NCI-H510A treated with DMSO at 0.1 percent for 48 hours (cell line): ENCODE measurements at regions not wholly inside any gene's neighbourhood (a gene's known extent, or its start where the extent isn't known, plus 50 kb on each side); places are given as distances from the start of the nearest gene placed in this dataset.
A peak's percentile ranks its signal among the peaks of the same experiment; 100 is the strongest.
"Not testable (repeated sequence)": the region's sequence is repeated elsewhere in the genome, so short reads cannot be mapped to it uniquely, and the experiment has no call there.

Experiments
- DNase-seq: peaks from one replicate; lab custom pipeline; 2025; lab: John Stamatoyannopoulos, UW

- DNase-seq = no peak
These were observed 767.4 kb downstream of the KCNJ2 start for GRCh38 chr17:70936724-70937123.

DNA sequence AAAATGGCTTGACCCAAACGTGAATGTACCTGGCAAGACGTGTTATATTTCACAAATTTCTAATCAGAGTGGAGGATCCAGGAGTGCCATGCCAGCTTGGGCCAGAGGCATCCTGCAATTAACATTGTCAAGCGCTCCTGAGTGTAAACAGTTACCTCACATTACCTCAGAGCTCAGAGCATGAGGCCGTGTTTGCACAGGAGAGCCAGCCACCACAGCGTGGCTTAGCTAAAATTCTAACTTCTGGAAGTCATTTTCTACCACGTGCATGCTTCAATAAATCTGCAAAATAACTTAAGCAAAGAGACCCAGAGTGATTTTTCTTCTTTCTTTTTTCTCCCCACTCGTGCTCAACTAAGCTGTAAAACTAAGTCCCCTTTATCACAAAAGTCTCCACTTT lies 769.0 kb downstream of the KCNJ2 start:
- peak; percentile 45 for DNase-seq

DNA sequence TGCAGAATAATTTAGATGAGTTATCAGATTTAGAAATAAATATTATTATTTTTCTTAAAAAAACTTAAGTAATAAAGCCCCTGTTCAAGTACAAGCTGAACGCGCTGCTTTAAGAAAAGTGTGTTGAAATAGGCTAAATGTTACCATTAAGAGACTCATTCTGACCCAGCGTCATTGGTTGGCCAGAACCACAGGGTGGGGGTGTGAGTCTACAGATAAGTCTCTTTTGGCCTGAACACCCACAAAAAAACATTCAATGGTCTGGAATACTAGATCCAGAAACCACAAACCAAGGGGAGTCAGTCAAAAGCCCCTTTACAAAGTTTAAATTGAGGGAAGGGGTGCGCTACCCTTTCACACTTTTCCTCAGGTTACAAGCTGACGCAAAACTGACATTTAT lies 776.1 kb downstream of the KCNJ2 start:
- DNase-seq = no peak

DNA sequence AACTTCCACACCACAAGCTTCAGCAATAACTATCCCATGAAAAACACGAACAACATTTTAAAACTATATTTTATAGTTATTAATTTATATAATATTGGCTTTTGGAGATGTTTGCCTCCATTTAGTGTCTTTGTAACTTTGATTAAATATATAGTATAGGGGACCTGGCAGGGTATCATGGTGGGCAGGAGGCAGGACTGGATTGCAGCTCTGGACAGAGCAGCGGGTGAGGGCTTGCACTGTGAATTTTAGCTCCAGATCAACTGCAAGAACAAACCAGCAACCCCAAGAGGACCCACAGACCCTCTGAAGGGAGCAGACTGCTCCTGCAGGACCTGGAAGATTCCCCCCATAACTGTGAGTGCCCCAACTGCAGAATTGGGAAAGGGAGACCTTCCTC lies 777.9 kb downstream of the KCNJ2 start:
- DNase-seq = no peak

DNA sequence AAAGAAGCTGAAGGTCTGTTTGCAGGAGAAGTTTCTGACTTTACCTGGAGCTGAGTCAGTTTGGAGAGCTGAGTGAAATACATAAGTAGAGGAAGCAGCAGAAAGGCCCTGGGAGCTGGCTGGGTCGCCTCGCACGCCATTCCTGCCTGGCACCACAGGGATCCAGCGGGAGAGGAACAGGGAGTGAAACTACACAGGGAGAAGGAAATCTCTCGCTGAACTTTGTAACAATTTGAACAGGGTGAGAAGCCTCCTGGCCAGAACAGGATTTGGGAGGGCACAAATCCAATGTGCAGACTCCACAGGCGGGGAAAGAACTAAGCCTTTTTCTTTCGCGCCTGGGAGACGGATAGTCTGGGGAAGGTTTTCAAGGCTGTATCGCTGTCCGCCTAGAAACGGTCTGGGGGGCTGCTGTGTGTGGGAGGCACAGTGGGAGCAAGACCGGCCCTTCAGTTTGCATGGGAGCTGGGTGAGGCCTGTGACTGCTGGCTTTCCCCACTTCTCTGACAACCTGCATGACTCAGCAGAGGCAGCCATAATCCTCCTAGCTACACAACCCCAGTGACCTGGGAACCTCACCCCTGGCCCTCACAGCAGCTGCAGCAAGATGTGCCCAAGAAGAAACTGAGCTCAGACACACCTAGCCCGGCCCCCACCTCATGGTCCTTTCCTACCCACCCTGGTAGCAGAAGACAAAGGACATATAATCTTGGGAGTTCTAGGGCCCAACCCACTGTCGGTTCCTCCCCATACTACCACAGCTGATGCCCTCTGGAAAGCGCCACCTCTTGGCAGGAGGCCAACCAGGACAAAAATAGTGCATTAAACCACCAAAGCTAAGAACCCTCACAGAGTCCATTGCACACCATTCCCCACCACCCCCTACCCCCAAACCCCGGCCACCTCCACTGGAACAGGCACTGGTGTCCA lies 778.6 kb downstream of the KCNJ2 start:
- no peak for DNase-seq

GRCh38 chr17:70953140-70953539 lies 783.8 kb downstream of the KCNJ2 start:
- not testable (repeated sequence) for DNase-seq

GRCh38 chr17:70955441-70955840 lies 786.1 kb downstream of the KCNJ2 start:
- DNase-seq = no peak

DNA sequence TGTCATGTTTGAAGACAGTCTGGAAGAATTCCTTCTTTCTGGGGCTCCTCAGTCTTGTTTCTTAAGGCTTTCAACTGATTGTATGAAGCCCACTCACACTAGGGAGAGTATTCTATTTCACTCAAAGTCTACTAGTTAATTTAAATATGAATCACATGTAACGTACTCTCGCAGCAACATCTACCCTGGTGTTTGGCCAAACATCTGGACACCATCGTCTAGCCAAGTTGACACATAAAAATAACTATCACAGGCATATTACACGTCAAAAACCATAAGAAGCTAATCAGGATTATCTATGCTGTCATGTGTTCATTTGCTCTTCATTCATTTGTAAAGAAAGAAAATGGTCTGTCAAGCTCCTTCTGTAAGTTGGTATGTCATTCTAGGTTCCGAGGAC lies 787.4 kb downstream of the KCNJ2 start:
- no peak for DNase-seq

GRCh38 chr17:70961341-70961740 lies 792.0 kb downstream of the KCNJ2 start:
- DNase-seq = no peak

DNA sequence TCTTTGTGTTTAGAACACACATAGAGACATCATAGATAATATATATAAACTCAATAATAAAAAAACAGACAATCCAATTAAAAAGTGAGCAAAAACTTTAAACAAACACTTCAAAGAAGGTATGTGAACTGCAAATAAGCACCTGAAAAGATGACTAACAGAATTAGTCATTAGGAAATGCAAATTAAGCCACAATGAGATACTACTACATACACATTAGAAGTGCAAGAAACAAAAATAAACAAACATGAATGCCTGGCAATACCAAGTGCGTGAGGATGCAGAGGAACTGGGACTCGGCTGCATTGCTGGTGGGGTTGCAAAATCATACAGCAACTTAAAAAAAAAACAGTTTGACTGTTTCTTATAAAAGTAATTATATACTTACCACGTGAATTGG lies 799.0 kb downstream of the KCNJ2 start:
- DNase-seq = no peak

DNA sequence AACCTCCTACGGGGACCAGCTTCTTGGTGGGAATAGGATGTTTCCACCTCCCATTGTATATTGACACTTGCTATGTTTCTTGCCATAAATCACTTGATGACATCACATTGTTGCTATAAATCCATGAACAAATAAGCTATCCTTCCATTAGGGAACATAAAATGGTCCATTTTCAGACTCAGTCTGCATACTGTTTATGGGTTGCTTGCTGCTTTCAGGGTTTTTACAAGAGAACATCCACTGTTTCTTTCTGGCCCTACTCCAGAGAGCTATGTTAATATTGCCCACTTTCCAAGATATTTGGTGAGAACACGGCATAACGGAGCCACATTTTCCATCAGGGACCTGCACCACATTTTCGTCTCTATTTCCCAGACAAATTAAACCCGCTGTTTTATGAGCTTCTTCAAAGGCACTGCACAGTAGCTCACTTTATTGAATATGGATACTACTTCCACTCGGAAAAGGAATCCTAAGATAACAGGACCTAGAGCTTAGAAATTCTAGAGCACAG lies 800.2 kb downstream of the KCNJ2 start:
- DNase-seq = no peak

GRCh38 chr17:70976447-70976846 lies 807.1 kb downstream of the KCNJ2 start:
- DNase-seq = no peak

DNA sequence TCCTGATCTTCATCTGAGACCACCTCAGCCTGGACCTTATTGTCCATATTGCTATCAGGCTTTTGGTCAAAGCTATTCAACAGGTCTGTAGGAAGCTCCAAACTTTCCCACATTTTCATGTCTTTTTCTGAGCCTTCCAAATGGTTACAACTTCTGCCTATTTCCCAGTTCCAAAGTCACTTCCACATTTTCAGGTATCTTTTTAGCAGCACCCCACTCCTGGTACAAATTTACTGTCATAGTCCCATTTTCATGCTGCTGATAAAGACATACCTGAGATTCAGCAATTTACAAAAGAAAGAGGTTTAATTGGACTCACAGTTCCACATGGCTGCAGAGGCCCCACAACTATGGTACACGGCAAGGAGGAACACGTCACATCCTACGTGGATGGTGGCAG lies 815.5 kb downstream of the KCNJ2 start:
- DNase-seq = no peak

DNA sequence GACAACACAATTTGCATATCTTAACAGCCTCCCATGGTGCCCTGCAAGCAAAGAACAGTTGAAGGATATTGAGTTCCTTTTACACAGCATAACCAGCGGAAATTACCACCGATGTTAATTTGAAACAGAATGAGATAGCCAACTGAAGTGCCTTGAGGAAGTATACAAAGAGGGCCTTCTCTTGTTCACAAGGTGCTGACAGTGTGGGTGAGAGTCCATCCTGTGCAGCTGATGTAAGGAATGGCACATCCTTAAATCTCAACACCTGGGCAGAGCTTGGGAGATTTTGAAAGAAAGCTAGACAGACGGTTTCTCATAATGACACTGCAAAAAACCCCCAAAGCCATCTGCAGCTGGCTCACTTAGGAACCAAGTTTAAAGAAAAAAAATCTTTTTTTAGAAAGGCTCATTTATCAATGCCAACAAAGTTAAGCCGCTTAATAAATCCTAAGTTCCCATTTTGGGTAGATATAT lies 818.6 kb downstream of the KCNJ2 start:
- DNase-seq = no peak

DNA sequence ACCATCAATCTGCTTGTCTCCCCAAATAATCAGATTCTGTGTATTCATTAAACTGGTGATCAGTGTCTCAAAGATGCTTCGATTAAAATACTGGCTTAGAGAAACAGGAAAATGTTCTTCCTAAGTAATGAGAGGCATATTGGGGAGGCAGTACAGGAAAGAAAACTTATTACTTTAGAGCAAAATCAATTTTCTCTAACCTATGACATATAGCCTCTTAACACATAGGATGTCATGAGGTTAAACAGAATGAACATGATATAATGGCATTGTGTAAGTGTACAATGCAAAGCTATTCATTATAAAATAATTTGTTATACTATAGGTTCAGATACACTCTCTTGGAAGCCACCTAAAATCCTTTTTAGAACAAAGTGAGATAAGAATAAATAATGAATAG lies 819.3 kb downstream of the KCNJ2 start:
- no peak for DNase-seq

DNA sequence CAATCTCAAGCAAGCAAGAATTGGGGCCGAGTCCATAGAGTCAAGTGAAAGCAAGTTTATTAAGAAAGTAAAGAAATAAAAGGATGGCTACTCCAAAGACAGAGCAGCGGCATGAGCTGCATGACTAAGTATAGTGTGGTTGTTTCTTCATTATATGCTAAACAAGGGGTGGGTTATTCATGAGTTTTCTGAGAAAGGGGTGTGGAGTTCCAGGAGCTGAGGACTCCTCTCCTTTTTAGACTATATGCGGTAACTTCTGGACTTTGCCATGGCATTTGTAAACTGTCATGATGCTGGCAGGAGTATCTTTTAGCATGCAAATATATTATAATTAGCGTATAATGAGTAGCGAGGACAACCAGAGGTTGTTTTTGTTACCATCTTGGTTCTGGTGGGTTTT lies 819.9 kb downstream of the KCNJ2 start:
- no peak for DNase-seq

- DNase-seq = no peak
These were observed 824.9 kb downstream of the KCNJ2 start for GRCh38 chr17:70994194-70994593.

GRCh38 chr17:70995997-70996396 lies 826.7 kb downstream of the KCNJ2 start:
- no peak for DNase-seq

- no peak for DNase-seq
These were observed 834.4 kb downstream of the KCNJ2 start for GRCh38 chr17:71003736-71004135.

- no peak for DNase-seq
These were observed 835.1 kb downstream of the KCNJ2 start for GRCh38 chr17:71004413-71004812.

DNA sequence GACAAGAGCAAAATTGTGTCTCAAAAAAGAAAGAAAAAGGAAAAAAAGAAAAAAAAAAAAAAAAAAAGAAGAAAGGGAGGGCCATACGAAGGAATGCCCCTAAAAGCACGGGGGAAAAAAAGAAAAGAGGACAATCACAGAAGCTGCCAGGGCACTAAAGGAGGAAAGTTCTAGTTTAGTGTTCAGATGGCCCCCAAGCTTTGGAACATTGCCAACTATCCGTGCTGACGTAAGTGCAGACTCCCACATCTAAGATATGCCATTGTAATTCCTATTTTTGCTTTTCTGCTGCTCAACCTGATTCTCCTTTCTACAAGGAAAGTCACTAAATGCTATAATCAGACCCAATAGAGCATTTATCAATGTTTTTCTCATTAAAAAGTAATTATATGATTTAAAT lies 842.1 kb downstream of the KCNJ2 start:
- no peak for DNase-seq

GRCh38 chr17:71019699-71020098 lies 850.4 kb downstream of the KCNJ2 start:
- no peak for DNase-seq

GRCh38 chr17:71022758-71023157 lies 853.4 kb downstream of the KCNJ2 start:
- DNase-seq = no peak
